ENCODE measurements at regions not wholly inside any gene's neighbourhood (a gene's known extent, or its start where the extent isn't known, plus 50 kb on each side); places are given as distances from the start of the nearest gene placed in this dataset.
"Not testable (repeated sequence)": the region's sequence is repeated elsewhere in the genome, so short reads cannot be mapped to it uniquely, and the experiment has no call there.

GRCh38 chr5:89087551-89088318, 204.8 kb upstream of the MEF2C start:
- no peak for DNase-seq

GRCh38 chr5:89087128-89087527, 204.1 kb upstream of the MEF2C start:
- DNase-seq = no peak

- DNase-seq = no peak
Measured at GRCh38 chr5:89086390-89087086, 203.6 kb upstream of the MEF2C start.

GRCh38 chr5:89083791-89084190, 200.8 kb upstream of the MEF2C start:
- no peak for DNase-seq

- DNase-seq = no peak
Measured at GRCh38 chr5:89081360-89081759, 198.4 kb upstream of the MEF2C start.

- DNase-seq = no peak
Measured at GRCh38 chr5:89080467-89081116, 197.6 kb upstream of the MEF2C start.

- DNase-seq = no peak
Measured at GRCh38 chr5:89072842-89073672, 190.1 kb upstream of the MEF2C start.

- DNase-seq = no peak
Measured at GRCh38 chr5:89071941-89072331, 189.0 kb upstream of the MEF2C start.

GRCh38 chr5:89071101-89071940, 188.3 kb upstream of the MEF2C start:
- no peak for DNase-seq

GRCh38 chr5:89069591-89069990, 186.6 kb upstream of the MEF2C start:
- no peak for DNase-seq

- DNase-seq = no peak
Measured at GRCh38 chr5:89067362-89067761, 184.4 kb upstream of the MEF2C start.

- DNase-seq = no peak
Measured at GRCh38 chr5:89065919-89066318, 182.9 kb upstream of the MEF2C start.

GRCh38 chr5:89064736-89065135, 181.8 kb upstream of the MEF2C start:
- no peak for DNase-seq

GRCh38 chr5:89064054-89064453, 181.1 kb upstream of the MEF2C start:
- DNase-seq = no peak

- DNase-seq = no peak
Measured at GRCh38 chr5:89060768-89061167, 177.8 kb upstream of the MEF2C start.

- DNase-seq = no peak
Measured at GRCh38 chr5:89059274-89059673, 176.3 kb upstream of the MEF2C start.

GRCh38 chr5:89055695-89056085, 172.7 kb upstream of the MEF2C start:
- DNase-seq = no peak

- no peak for DNase-seq
Measured at GRCh38 chr5:89055015-89055694, 172.2 kb upstream of the MEF2C start.

GRCh38 chr5:89053547-89053946, 170.6 kb upstream of the MEF2C start:
- DNase-seq = no peak

GRCh38 chr5:89050062-89050461, 167.1 kb upstream of the MEF2C start:
- DNase-seq = not testable (repeated sequence)

GRCh38 chr5:89047571-89047970, 164.6 kb upstream of the MEF2C start:
- DNase-seq = no peak

GRCh38 chr5:89045216-89045615, 162.2 kb upstream of the MEF2C start:
- DNase-seq = no peak

Measured in CD4-positive, alpha-beta T cell treated with Interleukin-1 beta for 1 hour (primary cell).